ENCODE measurements at regions not wholly inside any gene's neighbourhood (a gene's known extent, or its start where the extent isn't known, plus 50 kb on each side); places are given as distances from the start of the nearest gene placed in this dataset.

- POLR2A ChIA-PET: interaction anchor here (0.9 to 2.9 kb wide), 7 partner anchors 12 to 90 kb away, joined by 3 to 28 read pairs (median 6); no protein-coding TSS in a partner anchor
- in situ Hi-C loops (cut with HindIII; ENCODE audit: extremely low pct_ligation_motif_present, low pct_unique_long_range_greater_than_20kb): loop anchor here (10.0 kb wide), 1 partner anchor 92 kb away; no protein-coding TSS in a partner anchor
- TF ChIP-seq FOXC1 (CRISPR knock-in tag; IDR thresholded peaks at IDR 0.05; ENCODE audit: borderline replicate concordance) (peak; percentile 58), RCOR2 (CRISPR knock-in tag; IDR thresholded peaks at IDR 0.05) (peak; percentile 81; the same call in 1 of the 2 replicates), CBX5 (CRISPR knock-in tag; IDR thresholded peaks at IDR 0.05; ENCODE audit: borderline replicate concordance) (peak; percentile 44; the same call in 1 of the 2 replicates), ZNF207 (IDR thresholded peaks at IDR 0.05; ENCODE audit: borderline replicate concordance) (no peak), ZFP1 (CRISPR knock-in tag; IDR thresholded peaks at IDR 0.05) (0 out of 2 replicates have a peak, but pooled peaks have one; percentile 33), NCOA5 (CRISPR knock-in tag; IDR thresholded peaks at IDR 0.05) (no peak), ZNF20 (CRISPR knock-in tag; IDR thresholded peaks at IDR 0.05) (no peak), ZBTB7A (CRISPR knock-in tag; IDR thresholded peaks at IDR 0.05) (no peak), ZNF792 (CRISPR knock-in tag; IDR thresholded peaks at IDR 0.05) (no peak), ARNT2 (CRISPR knock-in tag; IDR thresholded peaks at IDR 0.05; ENCODE audit: low read depth) (peak; percentile 72; the same call in 1 of the 2 replicates), ZNF326 (CRISPR knock-in tag; IDR thresholded peaks at IDR 0.05; ENCODE audit: borderline replicate concordance) (no peak), MTF2 (CRISPR knock-in tag; IDR thresholded peaks at IDR 0.05; ENCODE audit: borderline replicate concordance) (no peak), RAD21 (CRISPR knock-in tag; IDR thresholded peaks at IDR 0.05) (no peak), NPAS2 (CRISPR knock-in tag; IDR thresholded peaks at IDR 0.05; ENCODE audit: borderline replicate concordance) (no peak), ZNF10 (CRISPR knock-in tag; IDR thresholded peaks at IDR 0.05; ENCODE audit: borderline replicate concordance, low read depth) (no peak), ZNF335 (CRISPR knock-in tag; IDR thresholded peaks at IDR 0.05) (no peak), TGIF2 (CRISPR knock-in tag; IDR thresholded peaks at IDR 0.05) (peak; percentile 84)
- TF ChIP-seq, protein P1, sequence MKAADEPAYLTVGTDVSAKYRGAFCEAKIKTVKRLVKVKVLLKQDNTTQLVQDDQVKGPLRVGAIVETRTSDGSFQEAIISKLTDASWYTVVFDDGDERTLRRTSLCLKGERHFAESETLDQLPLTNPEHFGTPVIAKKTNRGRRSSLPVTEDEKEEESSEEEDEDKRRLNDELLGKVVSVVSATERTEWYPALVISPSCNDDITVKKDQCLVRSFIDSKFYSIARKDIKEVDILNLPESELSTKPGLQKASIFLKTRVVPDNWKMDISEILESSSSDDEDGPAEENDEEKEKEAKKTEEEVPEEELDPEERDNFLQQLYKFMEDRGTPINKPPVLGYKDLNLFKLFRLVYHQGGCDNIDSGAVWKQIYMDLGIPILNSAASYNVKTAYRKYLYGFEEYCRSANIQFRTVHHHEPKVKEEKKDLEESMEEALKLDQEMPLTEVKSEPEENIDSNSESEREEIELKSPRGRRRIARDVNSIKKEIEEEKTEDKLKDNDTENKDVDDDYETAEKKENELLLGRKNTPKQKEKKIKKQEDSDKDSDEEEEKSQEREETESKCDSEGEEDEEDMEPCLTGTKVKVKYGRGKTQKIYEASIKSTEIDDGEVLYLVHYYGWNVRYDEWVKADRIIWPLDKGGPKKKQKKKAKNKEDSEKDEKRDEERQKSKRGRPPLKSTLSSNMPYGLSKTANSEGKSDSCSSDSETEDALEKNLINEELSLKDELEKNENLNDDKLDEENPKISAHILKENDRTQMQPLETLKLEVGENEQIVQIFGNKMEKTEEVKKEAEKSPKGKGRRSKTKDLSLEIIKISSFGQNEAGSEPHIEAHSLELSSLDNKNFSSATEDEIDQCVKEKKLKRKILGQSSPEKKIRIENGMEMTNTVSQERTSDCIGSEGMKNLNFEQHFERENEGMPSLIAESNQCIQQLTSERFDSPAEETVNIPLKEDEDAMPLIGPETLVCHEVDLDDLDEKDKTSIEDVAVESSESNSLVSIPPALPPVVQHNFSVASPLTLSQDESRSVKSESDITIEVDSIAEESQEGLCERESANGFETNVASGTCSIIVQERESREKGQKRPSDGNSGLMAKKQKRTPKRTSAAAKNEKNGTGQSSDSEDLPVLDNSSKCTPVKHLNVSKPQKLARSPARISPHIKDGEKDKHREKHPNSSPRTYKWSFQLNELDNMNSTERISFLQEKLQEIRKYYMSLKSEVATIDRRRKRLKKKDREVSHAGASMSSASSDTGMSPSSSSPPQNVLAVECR (CRISPR knock-in tag; IDR thresholded peaks at IDR 0.05; ENCODE audit: borderline replicate concordance): peak; percentile 95
Observed at GRCh38 chr17:77376795-77377709, 236.3 kb downstream of the SEC14L1 start.

More at GRCh38 chr17:77376795-77377709, 236.3 kb downstream of the SEC14L1 start:
- Histone ChIP-seq H3K4me2 (ENCODE audit: low read depth, low read length) (peak overlapping the region; percentile 93), H3K36me3 (replicated peaks in 1 of 2; ENCODE audit: control insufficient read depth in 1 of 2, insufficient read depth in 2 of 2, low read length in 2 of 2) (peaks cover 3 to 11% of the 10 kb centered on the region in 2 experiments; a peak in 3 of 5 replicates), H3K4me3 (replicated peaks in 1 of 3; ENCODE audit: insufficient read depth in 1 of 3, low read depth in 2 of 3, low read length in 3 of 3) (peak overlapping the region in 1 of 3 experiments; percentile 91; a peak in 1 of 6 replicates), H3K9ac (ENCODE audit: insufficient read depth, low read depth, low read length) (peak overlapping the region; percentile 10; the same call in 1 of the 2 replicates), H3K27me3 (ENCODE audit: control insufficient read depth in 1 of 2, insufficient read depth in 2 of 2, low read length in 2 of 2) (no peaks in the 10 kb centered on the region), H3K79me2 (ENCODE audit: insufficient read depth, low read length) (peaks cover 91% of the 10 kb centered on the region), H2AFZ (ENCODE audit: low read length) (no peak overlapping the region), H3K4me1 (ENCODE audit: insufficient read depth, low read length) (peaks cover 83% of the 10 kb centered on the region), H3K27ac (ENCODE audit: extremely low read length, insufficient read depth, low read length) (peak overlapping the region; percentile 45), H4K20me1 (ENCODE audit: insufficient read depth, low read length) (peaks cover 90% of the 10 kb centered on the region), H3K9me3 (ENCODE audit: low read length) (no peaks in the 10 kb centered on the region)
- WGBS (ENCODE audit: low lambda C conversion rate): 38% methylated on average over 29 of the region's 31 CpGs
- BruUV-seq (replicated peaks): no TSS peak
- ATAC-seq: peak; percentile 1; the same call in 2 of the 3 replicates
- CTCF ChIA-PET (ENCODE audit: low intra/inter-chr PET ratio, low total read pairs): no interaction called here
- intact Hi-C loops (cut with micrococcal nuclease; ENCODE audit: unreplicated experiment): loop anchor here (1.0 kb wide), 1 partner anchor 17 kb away; no protein-coding TSS in a partner anchor
- peak; percentile 95 for DNase-seq (ENCODE audit: low spot score)
- FAIRE-seq: peak; percentile 98

Data from HepG2 (cell line).